ENCODE measurements at regions not wholly inside any gene's neighbourhood (a gene's known extent, or its start where the extent isn't known, plus 50 kb on each side); places are given as distances from the start of the nearest gene placed in this dataset.
A peak's percentile ranks its signal among the peaks of the same experiment; 100 is the strongest.

- no peak for DNase-seq
These were observed 122.1 kb upstream of the DYNLRB2 start for GRCh38 chr16:80418517-80419355.

GRCh38 chr16:80417706-80418271 lies 123.0 kb upstream of the DYNLRB2 start:
- no peak for DNase-seq

GRCh38 chr16:80408014-80408413 lies 132.8 kb upstream of the DYNLRB2 start:
- DNase-seq = no peak

GRCh38 chr16:80407265-80407987 lies 133.4 kb upstream of the DYNLRB2 start:
- DNase-seq = no peak

GRCh38 chr16:80404847-80405246 lies 135.9 kb upstream of the DYNLRB2 start:
- DNase-seq = no peak

GRCh38 chr16:80403894-80404293 lies 136.9 kb upstream of the DYNLRB2 start:
- DNase-seq = no peak

GRCh38 chr16:80390871-80391489 lies 149.8 kb upstream of the DYNLRB2 start:
- no peak for DNase-seq

- DNase-seq = no peak
These were observed 150.7 kb upstream of the DYNLRB2 start for GRCh38 chr16:80390046-80390445.

GRCh38 chr16:80389338-80389737 lies 151.5 kb upstream of the DYNLRB2 start:
- DNase-seq = no peak

- DNase-seq = no peak
These were observed 153.4 kb upstream of the DYNLRB2 start for GRCh38 chr16:80387318-80387921.

- no peak for DNase-seq
These were observed 155.9 kb upstream of the DYNLRB2 start for GRCh38 chr16:80384862-80385261.

GRCh38 chr16:80380514-80380913 lies 160.3 kb upstream of the DYNLRB2 start:
- no peak for DNase-seq

GRCh38 chr16:80377096-80377956 lies 163.5 kb upstream of the DYNLRB2 start:
- DNase-seq = no peak

GRCh38 chr16:80375973-80376372 lies 164.8 kb upstream of the DYNLRB2 start:
- DNase-seq = no peak

- DNase-seq = no peak
These were observed 165.3 kb upstream of the DYNLRB2 start for GRCh38 chr16:80375513-80375912.

- no peak for DNase-seq
These were observed 168.5 kb upstream of the DYNLRB2 start for GRCh38 chr16:80372341-80372740.

- DNase-seq = peak; percentile 31
These were observed 171.4 kb upstream of the DYNLRB2 start for GRCh38 chr16:80369138-80369958.

- DNase-seq = no peak
These were observed 173.6 kb upstream of the DYNLRB2 start for GRCh38 chr16:80367037-80367658.

- DNase-seq = no peak
These were observed 174.8 kb upstream of the DYNLRB2 start for GRCh38 chr16:80366023-80366422.

- DNase-seq = no peak
These were observed 178.0 kb upstream of the DYNLRB2 start for GRCh38 chr16:80362816-80363215.

- no peak for DNase-seq
These were observed 184.4 kb upstream of the DYNLRB2 start for GRCh38 chr16:80356365-80356764.

All from NCI-H1092 treated with DMSO at 0.1 percent for 48 hours (cell line).